Thoracic aorta (tissue), 2 donors: ENCODE measurements at regions not wholly inside any gene's neighbourhood (a gene's known extent, or its start where the extent isn't known, plus 50 kb on each side); places are given as distances from the start of the nearest gene placed in this dataset.
"Not testable (repeated sequence)": the region's sequence is repeated elsewhere in the genome, so short reads cannot be mapped to it uniquely, and the experiment has no call there.

ENCODE experiments used
- ATAC-seq: fragments of 150-250 bp; one replicate; pipeline ENCODE4 v1.8.0; 2017; ENCODE audit warnings: low read depth; ENCODE audit not compliant: insufficient number of reproducible peaks, low FRiP score
- DNase-seq: peaks from one replicate; pipeline ENCODE4 v3.0.0-alpha.2; 2020; ENCODE audit warnings: low spot score
- H3K27ac ChIP-seq, 2 donors: fragments of 200-600 bp; sonication (generic); 1 replicate in 1 of 2; 2 replicates in 1 of 2; pipeline ENCODE4 v1.5.1; 2016; ENCODE audit warnings: mild to moderate bottlenecking in 2 of 2, moderate library complexity in 2 of 2
- H3K27me3 ChIP-seq: fragments of 200-600 bp; sonication (generic); replicated peaks from 2 replicates; pipeline ENCODE4 v1.6.0; 2016; ENCODE audit warnings: mild to moderate bottlenecking; ENCODE audit not compliant: insufficient read depth
- H3K36me3 ChIP-seq: fragments of 200-600 bp; sonication (generic); one replicate; pipeline ENCODE4 v1.5.1; 2016
- H3K4me1 ChIP-seq, 2 donors: fragments of 200-600 bp; sonication (generic); 1 replicate in 1 of 2; 2 replicates in 1 of 2; pipeline versions ENCODE4 v1.5.1 to v1.6.0; 2016; ENCODE audit warnings: low read depth in 2 of 2, mild to moderate bottlenecking in 1 of 2; ENCODE audit not compliant: control insufficient read depth in 1 of 2
- H3K4me3 ChIP-seq: fragments of 200-600 bp; sonication (generic); 2 replicates; pipeline ENCODE4 v1.5.1; 2016; ENCODE audit warnings: mild to moderate bottlenecking
- H3K9me3 ChIP-seq: fragments of 200-600 bp; sonication (generic); 2 replicates; pipeline ENCODE4 v1.5.1; 2016
- CTCF ChIP-seq: fragments of 200-600 bp; sonication (generic); IDR thresholded peaks from one replicate; pipeline ENCODE4 v1.5.1; 2019; ENCODE audit warnings: antibody characterized with exemption

- ATAC-seq = no peak
- no peaks in the 10 kb centered on the region for H3K9me3 ChIP-seq
- DNase-seq = no peak
- H3K4me3 ChIP-seq = no peak overlapping the region
- H3K36me3 ChIP-seq = no peaks in the 10 kb centered on the region
- peaks cover 0 to 25% of the 10 kb centered on the region in 2 donors for H3K4me1 ChIP-seq
- no peak for TF ChIP-seq CTCF
- H3K27ac ChIP-seq = no peak overlapping the region
- no peaks in the 10 kb centered on the region for H3K27me3 ChIP-seq
Observed at GRCh38 chr5:72688916-72689315, 127.5 kb upstream of the TNPO1 start.

- Histone ChIP-seq H3K9me3 (no peaks in the 10 kb centered on the region), H3K36me3 (no peaks in the 10 kb centered on the region), H3K4me1 (peaks cover 0 to 25% of the 10 kb centered on the region in 2 donors), H3K27ac (no peak overlapping the region), H3K4me3 (no peak overlapping the region), H3K27me3 (no peaks in the 10 kb centered on the region)
- DNase-seq (no peak), ATAC-seq (no peak)
- no peak for TF ChIP-seq CTCF
Observed at GRCh38 chr5:72687288-72687687, 129.2 kb upstream of the TNPO1 start.

GRCh38 chr5:72682561-72682960 lies 133.9 kb upstream of the TNPO1 start:
- Histone ChIP-seq H3K4me1 (peaks cover 0 to 20% of the 10 kb centered on the region in 2 donors), H3K9me3 (no peaks in the 10 kb centered on the region), H3K4me3 (no peak overlapping the region), H3K27ac (no peak overlapping the region), H3K27me3 (no peaks in the 10 kb centered on the region), H3K36me3 (no peaks in the 10 kb centered on the region)
- TF ChIP-seq CTCF = no peak
- DNase-seq (no peak), ATAC-seq (no peak)

GRCh38 chr5:72681781-72682180 lies 134.7 kb upstream of the TNPO1 start:
- H3K36me3 ChIP-seq = no peaks in the 10 kb centered on the region
- no peaks in the 10 kb centered on the region for H3K27me3 ChIP-seq
- H3K4me3 ChIP-seq = no peak overlapping the region
- no peak overlapping the region for H3K27ac ChIP-seq
- TF ChIP-seq CTCF = no peak
- H3K4me1 ChIP-seq = peaks cover 0 to 13% of the 10 kb centered on the region in 2 donors
- ATAC-seq (no peak), DNase-seq (no peak)
- no peaks in the 10 kb centered on the region for H3K9me3 ChIP-seq

GRCh38 chr5:72677447-72677846 lies 139.0 kb upstream of the TNPO1 start:
- Histone ChIP-seq H3K27me3 (no peaks in the 10 kb centered on the region), H3K36me3 (no peaks in the 10 kb centered on the region), H3K4me1 (no peaks in the 10 kb centered on the region), H3K27ac (no peak overlapping the region), H3K9me3 (no peaks in the 10 kb centered on the region), H3K4me3 (no peak overlapping the region)
- no peak for DNase-seq
- ATAC-seq = no peak
- TF ChIP-seq CTCF = no peak

- not testable (repeated sequence) for H3K27ac ChIP-seq, H3K4me1 ChIP-seq, ATAC-seq
Observed at GRCh38 chr5:72676831-72677230, 139.6 kb upstream of the TNPO1 start.

More at GRCh38 chr5:72676831-72677230, 139.6 kb upstream of the TNPO1 start:
- not testable (repeated sequence) for H3K4me3 ChIP-seq, H3K27me3 ChIP-seq, H3K9me3 ChIP-seq, DNase-seq, H3K36me3 ChIP-seq
